ENCODE measurements at regions not wholly inside any gene's neighbourhood (a gene's known extent, or its start where the extent isn't known, plus 50 kb on each side); places are given as distances from the start of the nearest gene placed in this dataset.

- H3K36me3 Mint-ChIP-seq (ENCODE audit: unreplicated experiment): no peaks in the 10 kb centered on the region
- H3K27ac Mint-ChIP-seq (ENCODE audit: unreplicated experiment): no peak overlapping the region
- no peak for DNase-seq (ENCODE audit: extremely low spot score, unreplicated experiment)
- TF ChIP-seq CTCF (IDR thresholded peaks at IDR 0.05): no peak
- no peaks in the 10 kb centered on the region for H3K9me3 Mint-ChIP-seq (ENCODE audit: unreplicated experiment)
- H3K4me3 Mint-ChIP-seq (ENCODE audit: unreplicated experiment): no peak overlapping the region
- H3K27me3 Mint-ChIP-seq (ENCODE audit: unreplicated experiment): peaks cover 3% of the 10 kb centered on the region
- no peaks in the 10 kb centered on the region for H3K4me1 Mint-ChIP-seq (ENCODE audit: unreplicated experiment)
Measured at GRCh38 chr2:56088411-56088810, 95.4 kb upstream of the CCDC85A start.

- no peaks in the 10 kb centered on the region for H3K4me1 Mint-ChIP-seq (ENCODE audit: unreplicated experiment)
- H3K4me3 Mint-ChIP-seq (ENCODE audit: unreplicated experiment): no peak overlapping the region
- DNase-seq (ENCODE audit: extremely low spot score, unreplicated experiment): no peak
- no peaks in the 10 kb centered on the region for H3K9me3 Mint-ChIP-seq (ENCODE audit: unreplicated experiment)
- peaks cover 3% of the 10 kb centered on the region for H3K27me3 Mint-ChIP-seq (ENCODE audit: unreplicated experiment)
- no peak for TF ChIP-seq CTCF (IDR thresholded peaks at IDR 0.05)
- no peaks in the 10 kb centered on the region for H3K36me3 Mint-ChIP-seq (ENCODE audit: unreplicated experiment)
- H3K27ac Mint-ChIP-seq (ENCODE audit: unreplicated experiment): no peak overlapping the region
Measured at GRCh38 chr2:56089931-56090330, 93.9 kb upstream of the CCDC85A start.

GRCh38 chr2:56099963-56100362, 83.8 kb upstream of the CCDC85A start:
- Mint-ChIP-seq H3K4me3 (ENCODE audit: unreplicated experiment) (no peak overlapping the region), H3K9me3 (ENCODE audit: unreplicated experiment) (peaks cover 4% of the 10 kb centered on the region), H3K36me3 (ENCODE audit: unreplicated experiment) (no peaks in the 10 kb centered on the region), H3K4me1 (ENCODE audit: unreplicated experiment) (no peaks in the 10 kb centered on the region), H3K27ac (ENCODE audit: unreplicated experiment) (no peak overlapping the region), H3K27me3 (ENCODE audit: unreplicated experiment) (peaks cover 4% of the 10 kb centered on the region)
- no peak for TF ChIP-seq CTCF (IDR thresholded peaks at IDR 0.05)
- DNase-seq (ENCODE audit: extremely low spot score, unreplicated experiment): no peak

GRCh38 chr2:56100791-56101312, 82.9 kb upstream of the CCDC85A start:
- H3K36me3 Mint-ChIP-seq (ENCODE audit: unreplicated experiment): no peaks in the 10 kb centered on the region
- no peak overlapping the region for H3K27ac Mint-ChIP-seq (ENCODE audit: unreplicated experiment)

GRCh38 chr2:56102098-56102497, 81.7 kb upstream of the CCDC85A start:
- H3K4me1 Mint-ChIP-seq (ENCODE audit: unreplicated experiment): no peaks in the 10 kb centered on the region
- no peak for TF ChIP-seq CTCF (IDR thresholded peaks at IDR 0.05)
- no peaks in the 10 kb centered on the region for H3K36me3 Mint-ChIP-seq (ENCODE audit: unreplicated experiment)
- no peaks in the 10 kb centered on the region for H3K27me3 Mint-ChIP-seq (ENCODE audit: unreplicated experiment)
- H3K9me3 Mint-ChIP-seq (ENCODE audit: unreplicated experiment): peaks cover 4% of the 10 kb centered on the region
- DNase-seq (ENCODE audit: extremely low spot score, unreplicated experiment): no peak
- no peak overlapping the region for H3K27ac Mint-ChIP-seq (ENCODE audit: unreplicated experiment)
- no peak overlapping the region for H3K4me3 Mint-ChIP-seq (ENCODE audit: unreplicated experiment)

More at GRCh38 chr2:56100791-56101312, 82.9 kb upstream of the CCDC85A start:
- Mint-ChIP-seq H3K4me3 (ENCODE audit: unreplicated experiment) (no peak overlapping the region), H3K9me3 (ENCODE audit: unreplicated experiment) (peaks cover 4% of the 10 kb centered on the region), H3K4me1 (ENCODE audit: unreplicated experiment) (no peaks in the 10 kb centered on the region), H3K27me3 (ENCODE audit: unreplicated experiment) (peaks cover 4% of the 10 kb centered on the region)
- no peak for DNase-seq (ENCODE audit: extremely low spot score, unreplicated experiment)
- no peak for TF ChIP-seq CTCF (IDR thresholded peaks at IDR 0.05)

Measured in osteocyte (in vitro differentiated cells).